HFF-Myc (cell line): ENCODE measurements at regions not wholly inside any gene's neighbourhood (a gene's known extent, or its start where the extent isn't known, plus 50 kb on each side); places are given as distances from the start of the nearest gene placed in this dataset.

Source experiments
- DNase-seq: peaks from one replicate; pipeline ENCODE4 v3.0.0-alpha.2; 2011; ENCODE audit warnings: low read depth; ENCODE audit errors: extremely low read depth
- H3K4me3 ChIP-seq: replicated peaks from 2 replicates; pipeline ENCODE4 v1.5.1; 2011; ENCODE audit warnings: low read depth, mild to moderate bottlenecking, control low read depth, low read length
- CTCF ChIP-seq: IDR thresholded peaks from 2 replicates; pipeline ENCODE4 v1.5.1; 2012; ENCODE audit warnings: mild to moderate bottlenecking, low read depth, low read length, control low read depth; ENCODE audit errors: missing control alignments

- no peak for TF ChIP-seq CTCF
- DNase-seq: no peak
- H3K4me3 ChIP-seq: no peak overlapping the region
These were observed 698.0 kb downstream of the FAT4 start for GRCh38 chr4:126012691-126013290.

- TF ChIP-seq CTCF: no peak
- H3K4me3 ChIP-seq: no peak overlapping the region
- DNase-seq: no peak
These were observed 703.5 kb downstream of the FAT4 start for GRCh38 chr4:126018274-126018673.

GRCh38 chr4:126023896-126024295 is 709.1 kb downstream of the FAT4 start:
- H3K4me3 ChIP-seq: no peak overlapping the region
- no peak for TF ChIP-seq CTCF
- DNase-seq: no peak

DNA sequence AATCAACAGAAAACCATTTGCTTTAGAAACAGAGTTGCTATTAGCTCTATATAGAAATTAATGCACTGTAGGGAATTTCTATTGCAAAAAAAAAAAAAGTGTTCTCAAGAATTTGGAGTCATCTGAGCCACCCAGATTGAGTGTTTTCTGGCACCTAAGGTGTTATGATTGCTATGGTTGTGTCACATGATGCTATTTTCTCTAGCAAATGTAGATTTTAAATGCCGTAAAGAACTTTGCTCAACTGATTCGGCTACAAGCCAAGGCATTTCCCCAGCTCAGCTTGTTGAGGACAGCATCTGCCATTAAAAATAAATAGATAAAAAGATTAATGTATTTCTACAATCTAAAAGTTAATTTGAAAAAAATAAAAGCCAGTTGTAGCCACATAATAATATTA is 712.8 kb downstream of the FAT4 start:
- H3K4me3 ChIP-seq: no peak overlapping the region
- DNase-seq: no peak
- TF ChIP-seq CTCF: no peak

DNA sequence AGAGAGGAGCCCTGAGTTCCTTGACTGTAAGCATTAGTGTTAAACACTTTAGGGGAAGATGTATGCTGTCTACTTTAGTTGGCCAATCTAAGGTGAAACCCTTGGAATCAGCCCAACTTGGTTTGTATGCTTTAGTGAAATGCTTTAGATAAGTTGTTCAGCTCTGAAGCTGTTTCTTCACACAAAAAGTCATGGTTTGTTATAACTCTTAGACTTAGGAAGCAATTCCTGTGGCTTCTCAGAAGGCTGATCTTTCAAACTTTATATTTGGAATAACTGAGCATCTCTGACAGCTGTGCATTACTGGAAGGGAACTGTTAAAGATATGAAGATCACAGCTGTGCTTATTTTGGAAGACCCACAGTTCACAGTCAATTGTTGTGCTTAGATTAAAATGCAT is 714.1 kb downstream of the FAT4 start:
- no peak overlapping the region for H3K4me3 ChIP-seq
- no peak for TF ChIP-seq CTCF
- no peak for DNase-seq

GRCh38 chr4:126037231-126037630 is 722.5 kb downstream of the FAT4 start:
- H3K4me3 ChIP-seq: no peak overlapping the region
- DNase-seq: no peak
- TF ChIP-seq CTCF: no peak
